K562 (cell line): ENCODE measurements at regions not wholly inside any gene's neighbourhood (a gene's known extent, or its start where the extent isn't known, plus 50 kb on each side); places are given as distances from the start of the nearest gene placed in this dataset.

Experiments
- CTCF ChIP-seq, 3 experiments: IDR thresholded peaks in 2 of 3; conservative IDR thresholded peaks in 1 of 3; 2 replicates each; pipeline ENCODE4 v1.5.1; 2011 to 2012; ENCODE audit warnings: low read length in 3 of 3, mild to moderate bottlenecking in 3 of 3, control low read depth in 2 of 3, improper control_type of control experiment in 1 of 3, inconsistent platforms in 1 of 3, low read depth in 1 of 3, mixed read lengths in 1 of 3, moderate library complexity in 1 of 3; ENCODE audit not compliant: insufficient read depth in 2 of 3
- E2F1 ChIP-seq: sonication (generic); formaldehyde crosslinking; IDR thresholded peaks from 2 replicates; pipeline ENCODE4 v1.8.1; 2023; ENCODE audit warnings: mild to moderate bottlenecking, missing genetic modification reagents, moderate library complexity
- EP300 ChIP-seq: IDR thresholded peaks from 2 replicates; pipeline ENCODE4 v1.6.1; 2012; ENCODE audit warnings: low read length, improper control_type of control experiment
- PKNOX1 ChIP-seq: fragments of 450-650 bp; IDR thresholded peaks from 2 replicates; pipeline ENCODE4 v1.6.1; 2016
- POLR2AphosphoS5 ChIP-seq: IDR thresholded peaks from 2 replicates; pipeline ENCODE4 v1.6.1; 2011; ENCODE audit warnings: mild to moderate bottlenecking, low read depth, low read length, moderate library complexity; ENCODE audit not compliant: control insufficient read depth, insufficient read depth
- RNF2 ChIP-seq: sonication (generic); IDR thresholded peaks from 2 replicates; pipeline ENCODE4 v1.6.1; 2016
- SMC3 ChIP-seq: conservative IDR thresholded peaks from 2 replicates; pipeline ENCODE4 v1.6.1; 2011; ENCODE audit warnings: low read depth, low read length, improper control_type of control experiment; ENCODE audit not compliant: insufficient read depth
- U2AF1 ChIP-seq: fragments of 200-400 bp; formaldehyde crosslinking; optimal IDR thresholded peaks from 2 replicates; pipeline ENCODE3; 2017; ENCODE audit warnings: mild to moderate bottlenecking, low read depth, low read length, moderate library complexity
- USF2 ChIP-seq: sonication (generic); formaldehyde crosslinking; IDR thresholded peaks from 2 replicates; pipeline ENCODE4 v1.5.0; 2020; ENCODE audit warnings: missing genetic modification reagents
- ZFP30 ChIP-seq: fragments of 250-450 bp; sonication (Bioruptor Pico); IDR thresholded peaks from 2 replicates; pipeline ENCODE4 v1.8.0; 2022; ENCODE audit warnings: moderate library complexity, mild to moderate bottlenecking, inconsistent platforms, borderline replicate concordance
- ZNF282 ChIP-seq: sonication (generic); formaldehyde crosslinking; IDR thresholded peaks from 2 replicates; pipeline ENCODE4 v1.8.1; 2023; ENCODE audit warnings: missing genetic modification reagents
- TF ChIP-seq, protein P1 (sequence below): fragments of 250-450 bp; sonication (Bioruptor Pico); IDR thresholded peaks from 2 replicates; pipeline ENCODE4 v1.8.0; 2022; ENCODE audit warnings: moderate library complexity, mild to moderate bottlenecking, inconsistent platforms
- TF ChIP-seq, protein P2 (sequence below): sonication (generic); formaldehyde crosslinking; IDR thresholded peaks from 2 replicates; pipeline ENCODE4 v1.8.1; 2022; ENCODE audit warnings: missing genetic modification reagents

- TF ChIP-seq CTCF (IDR thresholded peaks at IDR 0.05 in 2 of 3, conservative IDR thresholded peaks at IDR 0.05 in 1 of 3; ENCODE audit: insufficient read depth in 2 of 3, low read depth in 1 of 3, low read length in 3 of 3) (no peak), POLR2AphosphoS5 (no peak), PKNOX1 (no peak), U2AF1 (no peak), ZNF282 (CRISPR knock-in tag) (no peak), ZFP30 (no peak), EP300 (no peak), RNF2 (no peak), USF2 (CRISPR knock-in tag) (no peak), E2F1 (CRISPR knock-in tag) (no peak), SMC3 (no peak)
- TF ChIP-seq, protein P1, sequence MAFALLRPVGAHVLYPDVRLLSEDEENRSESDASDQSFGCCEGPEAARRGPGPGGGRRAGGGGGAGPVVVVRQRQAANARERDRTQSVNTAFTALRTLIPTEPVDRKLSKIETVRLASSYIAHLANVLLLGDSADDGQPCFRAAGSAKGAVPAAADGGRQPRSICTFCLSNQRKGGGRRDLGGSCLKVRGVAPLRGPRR (CRISPR knock-in tag) = no peak
- TF ChIP-seq, protein P2, sequence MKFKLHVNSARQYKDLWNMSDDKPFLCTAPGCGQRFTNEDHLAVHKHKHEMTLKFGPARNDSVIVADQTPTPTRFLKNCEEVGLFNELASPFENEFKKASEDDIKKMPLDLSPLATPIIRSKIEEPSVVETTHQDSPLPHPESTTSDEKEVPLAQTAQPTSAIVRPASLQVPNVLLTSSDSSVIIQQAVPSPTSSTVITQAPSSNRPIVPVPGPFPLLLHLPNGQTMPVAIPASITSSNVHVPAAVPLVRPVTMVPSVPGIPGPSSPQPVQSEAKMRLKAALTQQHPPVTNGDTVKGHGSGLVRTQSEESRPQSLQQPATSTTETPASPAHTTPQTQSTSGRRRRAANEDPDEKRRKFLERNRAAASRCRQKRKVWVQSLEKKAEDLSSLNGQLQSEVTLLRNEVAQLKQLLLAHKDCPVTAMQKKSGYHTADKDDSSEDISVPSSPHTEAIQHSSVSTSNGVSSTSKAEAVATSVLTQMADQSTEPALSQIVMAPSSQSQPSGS (CRISPR knock-in tag) = no peak
Measured at GRCh38 chr1:166297993-166298392, 131.2 kb upstream of the FAM78B start.
